HG03520 (cell line): ENCODE measurements at regions not wholly inside any gene's neighbourhood (a gene's known extent, or its start where the extent isn't known, plus 50 kb on each side); places are given as distances from the start of the nearest gene placed in this dataset.
A peak's percentile ranks its signal among the peaks of the same experiment; 100 is the strongest.
"Not testable (repeated sequence)": the region's sequence is repeated elsewhere in the genome, so short reads cannot be mapped to it uniquely, and the experiment has no call there.

Experiments used
- ATAC-seq: cut with Tn5 transposase; IDR thresholded peaks from one replicate; pipeline ENCODE4 v1.9.1; 2021; ENCODE audit warnings: mild to moderate bottlenecking, moderate library complexity; ENCODE audit not compliant: unreplicated experiment

DNA sequence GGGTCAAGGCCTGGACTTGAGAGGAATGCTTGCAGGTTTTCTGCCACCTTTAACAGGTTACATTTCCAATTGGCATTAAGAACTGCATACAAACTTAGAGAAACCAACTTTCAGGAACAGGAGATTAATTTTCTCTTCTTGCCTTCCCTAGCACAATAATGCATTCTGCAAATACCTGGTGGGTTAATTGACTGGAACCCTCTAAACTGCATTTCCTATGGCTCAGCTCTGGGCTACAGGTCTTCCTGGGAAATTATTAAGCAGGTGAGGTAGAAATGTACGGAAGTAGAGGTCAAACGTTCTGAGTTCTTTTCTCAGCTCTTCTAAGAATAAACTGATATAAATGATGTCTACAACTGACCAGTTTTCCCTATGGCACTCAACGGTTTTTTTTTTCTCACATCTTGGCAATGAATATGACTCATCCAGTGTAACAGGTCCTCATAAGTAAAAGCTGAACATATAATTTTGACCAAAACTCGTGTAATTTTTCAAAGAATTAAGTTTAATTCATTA, 144.9 kb upstream of the PELI2 start:
- no peak for ATAC-seq

- ATAC-seq = no peak
Measured at GRCh38 chr14:55973911-55974630, 144.1 kb upstream of the PELI2 start.

DNA sequence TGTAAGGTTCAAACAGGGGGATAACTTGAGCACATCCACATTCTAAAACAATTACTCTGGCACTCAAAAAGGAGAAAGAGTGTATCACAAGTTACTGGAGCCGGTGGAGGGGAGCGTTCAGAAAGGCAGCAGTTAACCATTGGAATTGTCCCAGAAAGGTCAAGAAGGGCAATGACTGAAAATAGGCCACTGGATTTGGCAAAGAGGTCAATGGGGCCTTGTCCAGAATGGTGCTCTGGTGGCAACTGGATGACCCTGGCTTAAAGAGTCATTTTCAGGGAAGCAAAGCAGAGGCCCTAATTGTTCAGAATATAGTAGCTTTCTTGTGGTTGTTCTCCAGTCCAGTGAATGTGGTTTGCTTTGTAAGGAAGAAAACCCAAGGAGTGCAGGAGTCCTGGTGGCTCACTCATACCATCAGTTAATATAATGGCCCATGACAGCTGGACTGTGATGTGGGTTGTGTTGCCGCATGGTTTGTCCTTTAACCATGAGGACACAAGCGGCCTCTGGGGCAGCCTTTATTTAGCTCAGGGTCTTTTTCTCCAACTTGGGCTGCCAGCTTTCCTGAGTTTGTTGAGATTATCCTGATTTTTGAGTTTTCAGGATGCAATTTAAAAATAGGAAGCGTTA, 142.8 kb upstream of the PELI2 start:
- no peak for ATAC-seq

DNA sequence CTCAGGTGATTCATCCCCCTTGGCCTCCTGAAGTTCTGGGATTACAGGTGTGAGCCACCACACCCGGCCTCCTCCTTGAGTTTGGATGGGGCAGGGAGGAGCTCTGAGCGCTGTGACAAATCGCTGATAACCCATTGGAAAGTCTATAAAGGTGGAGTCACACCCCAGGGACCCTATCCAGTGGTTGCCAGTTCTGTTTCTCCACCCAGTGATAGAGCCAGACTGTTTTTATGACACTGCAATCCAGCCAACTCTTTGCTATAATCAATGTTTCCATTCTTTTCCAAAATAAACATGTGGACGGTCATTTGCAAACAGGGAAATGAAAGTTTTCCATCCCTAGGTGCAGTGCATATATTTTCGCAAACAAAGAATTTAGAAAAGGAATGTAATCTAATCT, 142.0 kb upstream of the PELI2 start:
- no peak for ATAC-seq

DNA sequence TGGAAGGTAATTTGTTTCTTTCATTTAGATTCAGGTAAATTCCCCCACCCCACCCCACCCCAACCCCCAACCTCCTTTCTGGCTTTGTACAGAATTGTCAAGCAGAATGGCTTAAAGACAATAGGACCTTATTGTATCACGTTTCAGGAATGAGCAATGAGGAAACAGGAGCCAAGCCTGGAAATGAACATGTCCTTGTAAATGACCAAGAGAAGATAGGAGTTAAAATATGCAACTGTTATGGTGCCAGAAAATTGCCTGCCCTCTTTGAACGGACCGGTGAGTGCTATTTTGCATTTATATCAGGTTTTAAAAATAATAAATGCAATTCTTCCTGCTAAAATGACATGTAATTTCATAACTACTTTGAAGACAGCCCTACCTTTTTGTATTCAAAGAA, 141.6 kb upstream of the PELI2 start:
- no peak for ATAC-seq

DNA sequence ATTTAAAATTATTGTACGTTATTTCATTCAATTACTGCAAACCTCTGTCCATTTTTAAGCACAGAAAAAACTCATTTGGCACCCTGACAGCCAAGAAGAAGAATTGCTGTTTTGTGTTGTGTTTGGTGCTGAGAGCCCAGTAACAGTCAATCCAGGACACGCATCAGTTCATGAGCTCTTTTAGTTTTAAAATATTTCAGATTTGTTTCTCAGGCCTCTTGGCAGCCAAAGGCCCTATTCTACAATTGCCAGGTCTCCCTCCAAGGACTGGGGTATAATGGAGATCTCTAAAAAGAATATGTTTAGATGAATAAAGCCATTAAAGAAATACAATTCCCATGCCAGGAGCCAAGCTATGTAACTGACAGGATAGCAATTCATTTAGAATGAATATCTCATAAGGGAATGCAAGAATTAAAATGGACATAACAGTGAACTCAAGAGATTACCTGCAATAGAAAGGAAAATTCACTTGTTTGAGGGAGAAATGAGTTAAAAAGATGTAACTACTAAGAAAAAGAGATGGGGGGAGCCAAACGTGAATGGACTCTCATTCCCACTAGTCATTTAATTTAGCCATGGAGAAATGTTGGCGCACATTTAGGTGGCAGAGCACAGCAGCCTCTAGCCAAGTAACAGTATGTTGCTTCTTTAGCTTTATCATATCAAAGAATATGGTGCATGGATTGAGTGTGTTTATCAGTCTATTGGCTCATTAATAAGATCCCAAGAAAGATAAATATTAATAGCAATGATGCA, 140.6 kb upstream of the PELI2 start:
- ATAC-seq = no peak

DNA sequence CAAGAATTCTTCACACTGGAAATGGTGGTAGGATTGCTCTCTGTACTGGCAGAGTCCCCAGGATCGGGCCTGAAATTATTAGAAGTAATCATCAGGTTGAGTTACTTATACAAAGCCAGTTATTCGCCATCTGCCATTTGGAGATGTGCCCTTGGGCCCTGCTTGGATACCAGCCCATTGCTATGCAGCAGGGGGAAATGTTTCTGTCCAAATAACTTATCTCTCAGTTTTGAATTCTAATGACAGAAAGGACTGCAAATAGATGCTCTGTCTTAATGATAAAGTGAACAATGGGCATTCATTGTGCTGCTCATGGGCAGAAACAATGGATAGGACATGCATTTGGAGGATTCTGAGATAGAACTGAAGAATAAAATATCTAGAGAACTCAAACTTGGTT, 139.1 kb upstream of the PELI2 start:
- ATAC-seq = no peak

- no peak for ATAC-seq
Measured at GRCh38 chr14:55979781-55980180, 138.4 kb upstream of the PELI2 start.

- ATAC-seq = no peak
Measured at GRCh38 chr14:55980970-55981369, 137.2 kb upstream of the PELI2 start.

- no peak for ATAC-seq
Measured at GRCh38 chr14:55986069-55986468, 132.1 kb upstream of the PELI2 start.

DNA sequence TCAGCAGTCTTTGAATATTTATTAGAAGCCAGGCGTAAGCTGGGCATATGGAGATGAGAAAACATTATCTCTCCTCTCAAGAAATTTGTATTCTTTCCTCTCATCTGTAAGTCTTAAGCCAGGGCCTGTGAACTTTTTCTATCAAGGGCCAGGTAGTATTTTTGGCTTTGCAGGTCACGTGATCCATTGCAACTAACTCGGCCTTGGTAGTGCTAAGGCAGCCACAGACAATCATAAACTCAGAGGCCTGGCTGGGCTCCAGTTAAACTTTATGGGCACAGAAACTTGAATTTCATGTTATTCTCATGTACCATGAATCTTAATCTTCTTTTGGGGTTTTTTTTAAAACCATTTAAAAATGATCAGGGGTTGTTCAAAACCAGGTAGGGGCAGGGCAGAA, 117.4 kb upstream of the PELI2 start:
- ATAC-seq = no peak

- no peak for ATAC-seq
Measured at GRCh38 chr14:56002342-56002741, 115.9 kb upstream of the PELI2 start.

DNA sequence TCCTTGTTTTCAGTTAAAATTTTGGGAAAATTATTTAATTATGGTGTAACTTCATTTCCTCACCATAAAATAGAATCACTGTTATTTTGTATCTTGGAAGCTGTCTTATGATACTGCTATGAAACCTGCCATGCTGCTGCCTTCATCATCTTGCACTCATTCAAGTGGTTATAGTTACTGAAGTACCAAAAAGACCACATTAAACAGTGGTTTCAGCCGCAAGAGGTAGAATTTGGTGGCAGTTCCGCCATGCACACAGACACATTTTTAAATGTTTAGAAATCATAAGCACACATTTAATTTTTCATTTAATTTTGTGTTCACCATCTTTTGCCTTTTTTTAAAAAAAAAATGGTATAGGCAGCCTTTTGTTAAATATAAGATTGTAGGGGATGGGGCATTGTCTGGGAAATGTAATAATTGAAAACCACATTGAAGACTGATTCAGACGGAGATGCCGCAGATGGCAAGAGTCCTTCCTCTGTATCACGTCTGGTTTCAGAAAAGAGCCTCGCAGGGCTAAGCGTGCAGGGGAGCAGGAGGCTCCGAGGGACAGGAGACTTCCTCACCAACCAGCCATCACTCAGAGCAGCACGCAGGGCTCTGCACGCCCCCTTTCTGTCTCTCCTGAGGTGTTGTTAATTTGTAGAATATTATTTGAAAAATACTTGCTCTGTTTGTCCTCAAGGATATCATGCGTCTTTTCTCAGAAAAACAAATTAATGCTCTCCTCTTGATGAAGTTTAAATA, 115.2 kb upstream of the PELI2 start:
- ATAC-seq = no peak

GRCh38 chr14:56004323-56004722, 113.9 kb upstream of the PELI2 start:
- no peak for ATAC-seq

- peak; percentile 88 for ATAC-seq
Measured at GRCh38 chr14:56004786-56005185, 113.4 kb upstream of the PELI2 start.

GRCh38 chr14:56005191-56006053, 112.8 kb upstream of the PELI2 start:
- no peak for ATAC-seq

DNA sequence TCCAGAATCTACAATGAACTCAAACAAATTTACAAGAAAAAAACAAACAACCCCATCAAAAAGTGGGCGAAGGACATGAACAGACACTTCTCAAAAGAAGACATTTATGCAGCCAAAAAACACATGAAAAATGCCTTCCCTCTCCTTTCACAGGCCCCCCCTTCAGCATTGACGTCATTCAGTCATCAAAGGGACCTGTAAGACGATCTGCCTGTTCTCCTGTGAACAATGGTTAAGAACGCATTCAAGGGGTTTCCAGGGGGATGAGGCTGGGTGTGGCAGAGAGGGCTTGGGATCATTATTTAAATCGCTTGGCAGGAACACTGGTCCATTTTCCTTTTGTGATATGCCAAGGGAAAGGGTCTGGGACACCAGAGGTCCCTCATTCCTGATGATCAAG, 110.7 kb upstream of the PELI2 start:
- ATAC-seq = not testable (repeated sequence)

GRCh38 chr14:56008150-56008549, 110.1 kb upstream of the PELI2 start:
- no peak for ATAC-seq

DNA sequence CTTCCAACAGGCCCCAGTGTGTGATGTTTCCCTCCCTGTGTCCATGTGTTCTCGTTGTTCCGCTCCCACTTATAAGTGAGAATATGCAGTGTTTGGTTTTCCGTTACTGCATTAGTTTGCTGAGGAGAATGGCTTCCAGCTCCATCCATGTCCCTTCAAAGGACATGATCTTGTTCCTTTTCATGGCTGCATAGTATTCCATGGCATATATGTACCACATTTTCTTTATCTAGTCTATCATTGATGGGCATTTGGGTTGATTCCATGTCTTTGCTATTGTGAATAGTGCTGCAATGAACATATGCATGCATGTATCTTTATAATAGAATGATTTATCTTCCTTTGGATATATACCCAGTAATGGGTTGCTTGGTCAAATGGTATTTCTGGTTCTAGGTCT, 109.5 kb upstream of the PELI2 start:
- ATAC-seq = not testable (repeated sequence)

DNA sequence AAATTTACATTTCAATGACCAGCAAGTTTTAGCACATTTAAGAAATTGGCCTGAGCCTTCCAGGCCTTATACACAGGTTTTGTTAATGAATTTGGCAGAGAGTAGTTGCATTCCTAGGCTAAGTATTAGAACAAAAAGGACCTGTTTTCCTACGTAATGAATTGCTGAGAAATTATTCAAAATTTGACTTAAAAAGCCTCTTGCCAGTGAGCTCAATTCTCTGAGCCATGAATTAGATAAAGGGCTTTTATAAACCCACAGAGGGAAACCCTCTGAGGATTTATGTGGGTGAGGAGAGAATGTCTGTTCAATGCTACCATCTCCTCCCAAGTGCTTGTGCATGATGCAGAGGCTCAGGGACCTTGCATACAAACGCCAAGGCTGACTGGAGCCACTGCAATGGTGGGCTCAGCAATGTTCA, 94.5 kb upstream of the PELI2 start:
- no peak for ATAC-seq
